Activated T-cell treated with anti-CD3 and anti-CD28 coated beads, Interleukin-2, amount 50 U/mL, for 48 hours (primary cell): ENCODE measurements at regions not wholly inside any gene's neighbourhood (a gene's known extent, or its start where the extent isn't known, plus 50 kb on each side); places are given as distances from the start of the nearest gene placed in this dataset.

Experiments
- DNase-seq, 2 experiments: peaks; one replicate each; pipeline ENCODE4 v3.0.0-alpha.2; 2020

DNA sequence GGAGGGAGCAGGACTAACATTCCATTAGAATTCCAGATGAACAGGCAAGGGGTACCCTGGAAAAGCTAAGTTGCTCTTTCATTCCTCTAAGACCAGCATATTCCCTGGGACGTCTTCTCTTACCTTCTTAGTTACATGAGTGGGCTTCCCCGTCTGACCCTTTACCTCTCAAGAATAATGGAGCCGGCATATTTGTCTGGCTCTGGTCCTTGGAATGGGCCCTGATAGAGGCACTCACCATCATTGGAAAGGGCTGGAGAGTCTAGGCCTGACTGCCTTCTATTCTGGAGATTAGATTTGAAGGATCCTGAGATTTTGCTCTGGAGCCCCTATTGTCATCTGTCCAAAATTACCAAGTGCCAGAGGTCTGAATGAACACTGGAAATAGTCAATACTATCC, 347.5 kb downstream of the MYCN start:
- no peak for DNase-seq

DNA sequence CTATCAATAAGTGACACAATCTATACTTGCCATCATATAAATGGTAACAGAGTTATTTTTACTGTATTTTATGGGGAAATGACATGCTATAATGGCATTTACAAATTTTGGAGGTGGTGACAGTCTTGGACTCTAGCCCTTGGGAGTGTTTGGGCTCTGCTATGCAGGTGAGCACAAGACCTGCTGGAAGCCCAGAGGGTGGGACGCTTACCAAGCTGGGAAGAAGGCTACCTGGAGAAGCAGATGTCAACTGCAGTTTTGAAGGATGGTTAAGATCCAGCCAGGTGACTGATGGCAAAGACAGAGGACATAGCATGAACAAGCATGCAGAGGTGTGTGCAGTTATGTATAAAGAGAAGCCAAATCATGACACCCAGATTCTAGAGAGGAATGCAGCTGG, 346.9 kb downstream of the MYCN start:
- no peak for DNase-seq

DNA sequence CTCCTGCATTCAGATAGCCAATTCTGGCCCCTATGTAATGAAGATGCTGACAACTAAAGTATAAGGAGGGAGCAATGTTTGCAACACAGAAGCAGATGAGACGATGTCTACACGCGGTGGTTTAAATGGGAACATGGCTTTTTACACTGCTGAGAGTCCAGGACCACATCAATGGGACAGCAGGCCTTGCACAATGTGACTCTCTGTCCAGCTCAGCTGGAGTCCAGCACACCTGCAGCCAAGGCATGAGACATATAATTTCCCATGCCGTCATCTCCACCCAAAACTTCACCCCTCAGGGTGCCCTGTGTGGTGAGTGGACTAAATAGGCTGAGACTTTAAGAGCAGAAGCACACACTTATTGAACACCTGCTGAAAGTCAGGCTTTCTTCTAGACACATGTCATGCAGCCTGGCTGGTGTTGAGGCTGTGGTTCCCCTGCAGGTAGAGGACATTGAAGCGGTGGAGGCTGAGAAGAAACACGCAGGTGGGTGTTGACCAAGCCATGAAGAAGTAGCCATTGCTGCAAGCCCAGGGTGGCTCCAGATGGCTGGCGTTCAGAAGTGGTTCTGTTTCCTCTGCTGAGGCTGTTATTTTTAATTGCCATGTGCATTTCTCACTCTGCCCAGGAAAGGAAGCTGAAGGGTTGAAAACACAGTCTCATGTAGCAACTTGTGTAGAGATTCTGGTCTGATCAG, 345.6 kb downstream of the MYCN start:
- no peak for DNase-seq

DNA sequence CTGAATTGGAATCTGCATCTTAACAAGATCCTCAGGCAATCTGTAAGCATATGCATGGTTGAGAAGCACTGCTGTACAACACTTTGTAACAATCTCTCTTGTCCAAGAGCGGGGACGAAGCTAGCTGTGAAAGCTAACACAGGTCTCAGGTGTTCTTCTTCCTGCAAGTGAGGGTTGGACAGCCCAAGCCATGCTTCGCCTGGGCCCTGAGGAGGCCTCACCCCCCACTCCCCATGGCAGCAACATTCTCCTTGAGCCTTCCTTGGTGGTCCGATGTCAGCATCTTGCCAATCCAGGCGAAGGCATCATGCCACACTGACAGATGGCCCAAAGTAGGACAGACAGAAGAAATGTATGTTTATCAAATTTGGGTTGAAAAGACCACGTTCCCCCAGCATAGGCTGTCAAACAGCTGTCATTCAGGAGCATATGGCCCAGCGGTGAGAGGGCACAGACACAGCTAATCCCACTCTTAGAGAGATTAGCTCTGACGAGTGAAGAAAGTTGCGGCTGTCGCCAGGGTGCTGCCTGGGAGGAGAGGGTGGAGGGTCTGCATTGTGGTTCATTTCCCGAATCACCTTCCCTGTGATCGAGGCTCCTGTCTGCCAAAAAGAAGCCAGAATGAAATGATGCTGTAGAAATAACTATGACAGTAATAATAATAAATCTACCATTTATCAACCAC, 344.7 kb downstream of the MYCN start:
- no peak for DNase-seq

DNA sequence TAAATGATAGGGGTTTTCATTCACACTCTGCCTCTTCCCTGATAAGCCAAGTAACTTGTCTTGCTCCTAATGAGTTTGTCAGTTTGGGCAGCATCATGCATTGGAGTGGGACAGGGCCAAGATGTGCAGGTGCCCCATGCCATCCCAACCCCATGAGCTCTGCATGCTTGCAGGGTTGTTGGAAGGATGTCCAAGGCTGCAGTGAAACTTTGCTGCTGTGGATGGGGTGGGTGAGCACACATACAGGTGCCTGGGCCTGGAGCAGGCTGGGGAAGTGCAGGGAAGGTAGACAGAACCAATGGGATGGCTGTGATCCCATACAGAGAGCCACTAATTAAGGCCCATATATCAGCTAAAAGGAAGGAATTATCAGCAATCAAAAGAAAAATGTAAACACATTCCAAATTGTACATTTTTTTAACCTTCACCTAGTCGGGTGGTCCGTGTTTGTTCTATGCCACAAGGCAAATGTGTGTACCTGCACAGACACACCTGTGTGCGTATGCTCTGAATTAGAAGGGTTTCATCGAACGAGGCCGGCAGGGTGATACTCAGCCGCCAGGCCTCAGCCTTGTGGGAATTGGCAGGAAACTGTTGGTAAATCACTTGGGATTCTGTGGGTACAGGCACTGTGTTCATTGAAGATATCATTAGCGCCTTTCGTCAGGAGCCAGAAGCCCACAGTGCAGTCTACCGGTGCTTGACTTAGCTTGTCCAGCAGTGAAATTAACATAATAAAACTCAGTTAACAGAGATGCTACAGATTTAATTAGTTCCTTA, 342.9 kb downstream of the MYCN start:
- DNase-seq: no peak

DNA sequence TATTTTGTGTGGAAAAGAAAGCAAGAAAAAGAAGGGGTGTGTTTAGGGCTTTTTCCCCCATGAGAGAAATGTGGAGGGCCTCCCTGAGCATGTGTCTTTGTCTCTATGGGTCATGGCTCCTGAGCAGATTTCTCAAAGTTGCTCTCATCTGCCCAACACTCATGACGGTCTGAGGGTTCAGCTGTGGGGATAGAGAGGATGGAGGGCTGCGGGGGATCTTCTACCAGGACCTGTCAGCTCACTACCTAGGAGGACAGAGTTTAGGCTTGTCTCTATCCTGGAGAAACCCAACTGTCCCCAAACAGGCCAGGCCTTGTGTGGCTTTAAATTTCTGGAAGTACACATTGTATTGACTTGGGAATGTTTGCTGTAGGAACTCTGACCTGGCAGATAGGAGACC, 342.2 kb downstream of the MYCN start:
- no peak for DNase-seq

DNA sequence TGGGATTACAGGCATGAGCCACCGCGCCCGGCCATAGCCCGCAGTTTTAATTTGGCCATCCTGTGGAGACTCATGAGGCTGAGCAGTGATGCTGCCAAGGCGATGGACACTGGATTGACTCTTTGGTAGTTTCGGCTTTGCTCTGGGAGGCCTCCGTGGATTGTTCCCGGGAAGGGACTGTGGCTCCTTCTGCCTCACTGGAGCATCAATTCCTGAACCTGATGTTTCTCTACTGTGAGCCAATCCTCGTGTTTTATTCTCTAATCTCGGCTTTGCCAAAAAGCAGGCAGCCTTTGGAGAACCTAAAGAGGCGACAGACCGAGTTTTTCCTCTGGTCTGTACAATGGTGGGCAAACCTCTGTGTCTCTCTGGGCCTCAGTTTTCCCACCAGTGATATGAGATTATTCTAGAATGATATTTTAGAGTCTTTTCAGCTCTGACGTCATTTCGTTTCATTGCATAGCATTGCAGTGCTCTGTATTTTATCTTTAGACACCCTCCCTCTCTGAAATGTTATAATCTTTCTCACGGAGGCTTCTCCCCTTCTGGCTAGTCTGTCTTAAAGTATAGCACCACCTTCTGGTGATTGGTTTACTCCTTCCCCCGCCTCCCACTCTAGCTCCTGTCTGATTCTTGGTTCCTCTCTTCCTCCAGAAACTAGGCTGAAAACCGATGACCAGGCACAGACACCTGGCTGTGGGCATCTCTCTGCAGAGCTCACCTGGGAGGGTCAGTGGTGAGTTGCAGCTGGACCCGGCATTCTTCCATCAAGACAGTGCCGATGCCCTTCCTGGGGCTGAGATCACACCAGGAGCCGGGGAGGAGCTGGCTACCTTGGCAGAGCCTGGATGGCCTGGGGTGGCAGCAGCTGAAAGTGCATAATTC, 341.3 kb downstream of the MYCN start:
- DNase-seq: no peak

DNA sequence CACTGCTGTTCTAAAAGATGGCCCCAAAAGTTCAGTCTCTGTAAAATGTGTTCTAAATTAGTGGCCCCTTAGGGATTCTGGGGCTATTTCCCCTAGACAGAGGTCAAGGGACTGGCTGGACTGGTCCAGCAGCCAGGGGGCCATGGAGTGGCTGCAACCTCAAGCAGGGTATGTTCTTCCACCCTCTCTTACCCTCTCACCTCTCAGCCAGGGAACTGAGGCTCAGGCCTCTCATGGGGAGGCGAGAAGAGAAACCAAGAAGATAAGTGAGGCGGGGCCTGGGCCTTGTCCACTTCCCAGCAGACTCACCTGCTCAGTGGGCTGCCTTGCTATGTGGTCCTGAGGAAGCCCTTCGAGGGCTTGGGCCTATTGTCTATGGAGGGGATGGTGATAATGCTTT, 339.7 kb downstream of the MYCN start:
- no peak for DNase-seq

DNA sequence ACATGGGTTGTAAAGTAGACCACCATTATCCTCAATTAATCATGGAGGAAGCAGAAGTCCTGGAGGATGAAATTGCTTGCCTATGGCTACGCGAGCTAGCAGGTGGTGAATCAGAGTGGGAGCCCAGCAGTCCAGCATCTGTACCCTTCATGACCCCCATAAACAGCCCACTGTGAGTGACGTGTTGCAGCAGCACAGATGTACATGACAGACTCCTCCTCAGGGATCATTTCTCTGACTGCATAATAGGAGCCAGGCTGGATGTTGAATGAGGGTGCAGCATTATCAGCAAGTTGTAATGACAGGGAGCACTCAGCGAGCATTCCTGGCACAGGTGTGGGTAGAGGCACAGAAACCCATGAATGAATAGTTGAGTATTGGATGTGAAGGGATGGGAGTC, 339.3 kb downstream of the MYCN start:
- no peak for DNase-seq

DNA sequence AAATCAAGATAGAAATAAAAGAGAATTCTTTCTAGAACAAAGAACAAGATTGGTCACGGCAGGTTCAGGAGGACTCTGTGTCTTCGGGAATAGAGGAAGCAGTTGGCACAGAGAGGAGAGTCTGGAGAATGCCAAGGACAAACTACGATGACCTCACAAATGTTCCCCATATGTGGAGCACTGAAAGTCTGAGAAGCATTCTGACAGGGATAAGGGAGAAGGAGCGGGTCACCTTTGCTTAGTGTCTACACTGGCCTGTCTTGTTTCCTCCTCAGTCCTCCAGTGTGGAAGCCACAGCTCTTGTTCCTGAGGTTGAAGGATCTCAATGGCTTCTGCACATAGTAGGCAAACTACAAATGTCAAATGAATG, 338.8 kb downstream of the MYCN start:
- no peak for DNase-seq

DNA sequence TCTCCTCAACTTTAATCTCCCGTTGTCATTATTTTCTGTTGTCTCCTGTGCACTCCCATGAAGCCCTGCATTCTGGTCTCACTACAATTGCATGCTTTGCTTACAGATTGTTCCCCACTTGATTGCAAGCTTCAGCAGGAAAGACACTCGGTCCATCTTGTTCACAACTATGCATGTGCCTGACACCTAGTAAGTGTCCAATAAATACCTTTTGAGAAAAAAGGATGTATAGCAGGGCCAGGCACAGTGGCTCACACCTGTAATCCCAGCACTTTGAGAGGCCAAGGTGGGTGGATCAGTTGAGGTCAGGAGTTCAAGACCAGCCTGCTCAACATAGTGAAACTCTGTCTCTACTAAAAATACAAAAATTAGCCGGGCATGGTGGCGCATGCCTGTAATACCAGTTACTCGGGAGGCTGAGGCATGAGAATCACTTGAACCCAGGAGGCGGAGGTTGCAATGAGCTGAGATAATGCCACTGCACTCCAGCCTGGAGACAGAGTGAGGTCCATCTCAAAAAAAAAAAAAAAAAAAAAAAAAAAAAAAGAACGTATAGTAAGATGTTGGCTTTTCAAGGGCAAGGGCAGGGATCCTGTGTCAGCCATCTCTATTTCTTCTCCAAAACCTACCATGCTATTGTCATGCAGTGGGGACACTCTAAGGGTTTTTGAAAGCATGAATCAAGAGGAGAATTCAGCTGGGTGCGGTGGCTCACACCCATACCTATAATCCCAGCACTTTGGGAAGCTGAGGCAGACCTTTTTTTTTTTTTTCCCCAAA, 338.3 kb downstream of the MYCN start:
- DNase-seq: no peak

DNA sequence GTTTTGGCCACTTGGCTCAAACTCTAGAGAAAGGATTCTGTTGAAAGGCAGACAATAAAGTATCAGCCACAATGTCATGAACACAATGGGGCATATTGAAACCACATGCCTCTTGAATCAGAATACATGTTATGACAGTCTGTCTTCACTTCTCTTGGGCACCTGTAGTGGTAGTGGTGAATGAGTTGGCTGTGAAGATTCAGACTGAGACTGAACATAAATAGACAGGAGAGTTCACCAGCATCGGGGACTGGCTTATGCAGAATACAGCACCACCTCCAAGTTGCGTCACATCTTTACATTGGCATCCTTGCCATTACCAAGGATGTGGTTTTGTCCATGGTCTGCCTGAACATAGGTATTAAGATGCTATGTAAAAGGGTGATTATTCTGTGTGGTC, 336.8 kb downstream of the MYCN start:
- no peak for DNase-seq

DNA sequence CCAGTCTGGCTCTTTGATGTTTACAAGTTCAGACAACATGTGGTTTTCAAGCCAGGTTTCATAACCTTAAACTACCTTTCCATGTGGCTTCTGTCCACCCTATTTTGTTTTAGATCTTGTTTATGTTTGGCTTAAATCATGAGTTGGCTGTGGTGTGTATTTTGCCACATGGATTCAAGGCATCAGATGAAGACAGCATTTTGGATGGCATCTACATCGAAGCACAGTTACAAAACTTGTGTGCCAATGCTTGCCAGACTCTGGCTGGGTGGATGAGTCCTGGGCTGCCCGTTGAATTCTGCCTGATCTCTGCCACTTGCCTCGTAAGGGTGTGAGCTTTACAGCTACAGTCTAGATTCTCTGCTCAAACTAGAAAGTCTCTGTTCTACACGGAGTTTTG, 335.3 kb downstream of the MYCN start:
- no peak for DNase-seq

DNA sequence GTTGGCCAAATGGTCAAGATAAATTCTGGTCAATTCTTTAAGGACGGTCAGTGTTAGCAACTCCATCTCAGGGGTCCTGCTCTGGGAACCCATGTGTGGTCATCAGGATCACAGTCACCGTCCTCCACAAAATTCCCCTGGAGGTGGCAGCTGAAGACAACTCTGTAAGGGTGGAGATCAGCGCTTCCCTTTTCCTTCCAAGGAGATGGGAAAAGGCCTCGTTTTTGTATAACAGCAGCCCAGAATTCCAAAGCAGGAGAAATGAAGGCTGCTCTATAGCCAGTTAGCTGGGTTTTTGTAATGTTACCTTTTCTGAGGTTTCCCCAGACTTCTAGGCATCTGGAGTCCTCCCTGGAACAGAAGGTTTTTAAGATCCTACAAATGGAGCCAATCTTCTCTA, 334.8 kb downstream of the MYCN start:
- no peak for DNase-seq

DNA sequence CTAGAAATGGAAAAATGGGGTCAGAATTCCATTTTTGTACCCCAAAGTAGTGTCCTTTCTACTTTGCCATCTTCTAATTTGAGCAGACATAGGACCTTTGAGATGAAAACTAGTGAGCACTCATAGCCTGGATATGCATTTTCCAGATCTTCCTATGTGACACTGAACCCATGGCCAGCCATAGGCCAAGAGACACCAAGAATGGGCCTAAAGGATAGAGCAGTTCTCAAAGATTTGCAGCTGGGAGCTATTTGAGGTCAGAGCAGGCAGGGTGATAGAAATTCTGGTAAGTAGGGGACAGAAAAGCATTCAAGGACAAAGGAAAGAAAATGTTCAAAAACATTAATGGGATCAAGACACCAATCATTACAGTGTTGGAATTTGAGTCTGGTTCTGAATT, 332.8 kb downstream of the MYCN start:
- no peak for DNase-seq

DNA sequence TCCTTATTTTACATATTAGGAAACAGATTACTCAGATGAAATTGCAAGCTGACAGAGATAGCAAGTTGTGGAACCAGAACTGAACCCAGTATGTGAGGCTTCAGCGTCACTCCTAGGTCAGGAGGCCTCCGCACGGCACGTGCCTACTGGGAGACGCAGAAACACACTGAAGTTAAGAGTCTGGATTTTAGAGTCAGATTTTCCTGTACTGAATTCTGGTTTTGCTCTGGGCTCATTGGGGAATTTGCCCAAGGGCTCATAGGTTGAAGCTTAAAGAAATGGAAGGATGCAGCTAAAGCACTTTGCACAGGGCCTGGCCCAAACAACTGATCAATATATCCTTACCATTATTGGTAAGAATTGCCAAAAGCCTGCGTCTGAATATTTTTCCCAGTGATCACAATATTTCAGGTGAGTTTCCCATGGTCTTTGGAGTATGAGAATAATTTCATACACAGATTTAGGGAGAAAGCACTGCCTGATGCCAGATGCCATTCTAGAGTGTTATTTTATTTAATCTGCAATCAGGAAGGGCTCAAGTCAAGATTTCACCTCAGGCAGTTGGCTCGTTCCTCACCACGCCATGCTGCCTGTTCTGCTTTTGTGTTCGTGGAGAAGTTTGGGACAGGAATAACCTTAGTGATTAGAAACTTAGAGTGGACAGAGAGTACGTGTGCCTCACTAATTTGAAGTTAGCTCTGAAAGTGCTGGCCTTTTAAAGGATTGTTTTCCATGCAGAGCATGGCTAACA, 331.9 kb downstream of the MYCN start:
- no peak for DNase-seq

DNA sequence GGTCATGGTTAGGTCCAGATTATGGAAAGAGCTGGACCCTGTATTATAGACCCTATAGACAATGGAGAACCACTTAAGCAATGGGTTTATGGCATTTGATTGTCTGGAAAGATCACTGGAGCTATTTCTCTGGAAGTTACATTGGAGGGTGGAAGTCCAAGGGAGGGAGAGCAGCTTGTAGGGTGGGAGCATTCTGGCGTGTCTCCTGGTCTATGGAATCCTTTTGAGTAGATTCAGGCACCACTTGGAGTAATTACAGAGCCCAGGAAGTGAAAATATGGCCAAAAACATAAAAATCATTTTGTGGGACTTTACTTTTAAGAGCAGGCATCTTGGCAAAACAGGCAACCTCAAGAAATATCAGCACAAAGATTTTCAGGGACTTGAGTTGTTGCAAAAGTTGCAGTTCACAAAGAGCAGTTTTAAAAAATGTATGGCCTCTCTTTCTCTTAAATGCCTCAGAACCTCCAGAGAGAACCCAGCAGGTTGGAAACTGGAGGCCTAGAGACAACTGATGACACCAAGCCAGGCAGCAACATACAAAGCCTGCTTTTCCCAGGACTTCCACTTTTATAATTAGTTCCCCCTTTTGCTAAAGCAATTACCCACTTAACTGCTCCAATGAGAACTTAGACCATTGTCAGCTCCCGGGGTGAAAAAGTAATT, 331.0 kb downstream of the MYCN start:
- no peak for DNase-seq

DNA sequence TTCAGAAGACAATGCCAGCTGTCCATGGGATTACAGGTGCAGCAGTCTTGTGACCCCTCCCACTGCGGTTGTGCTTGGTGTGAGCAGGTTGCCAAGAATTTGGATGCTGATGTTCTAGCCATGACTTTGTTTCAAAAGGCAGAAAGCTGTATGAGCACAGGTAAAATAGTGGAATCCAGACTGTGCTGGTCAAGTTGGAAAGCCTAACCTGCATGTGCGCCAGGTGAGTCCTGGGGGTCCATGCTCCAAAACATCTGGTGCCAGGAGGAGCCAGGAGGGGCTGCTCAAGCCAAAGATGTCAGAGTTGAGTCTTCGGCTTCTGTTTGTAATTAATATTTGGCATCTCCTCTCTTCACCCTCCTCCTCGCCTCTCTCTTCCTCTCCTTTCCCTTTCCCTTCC, 330.1 kb downstream of the MYCN start:
- DNase-seq: no peak

DNA sequence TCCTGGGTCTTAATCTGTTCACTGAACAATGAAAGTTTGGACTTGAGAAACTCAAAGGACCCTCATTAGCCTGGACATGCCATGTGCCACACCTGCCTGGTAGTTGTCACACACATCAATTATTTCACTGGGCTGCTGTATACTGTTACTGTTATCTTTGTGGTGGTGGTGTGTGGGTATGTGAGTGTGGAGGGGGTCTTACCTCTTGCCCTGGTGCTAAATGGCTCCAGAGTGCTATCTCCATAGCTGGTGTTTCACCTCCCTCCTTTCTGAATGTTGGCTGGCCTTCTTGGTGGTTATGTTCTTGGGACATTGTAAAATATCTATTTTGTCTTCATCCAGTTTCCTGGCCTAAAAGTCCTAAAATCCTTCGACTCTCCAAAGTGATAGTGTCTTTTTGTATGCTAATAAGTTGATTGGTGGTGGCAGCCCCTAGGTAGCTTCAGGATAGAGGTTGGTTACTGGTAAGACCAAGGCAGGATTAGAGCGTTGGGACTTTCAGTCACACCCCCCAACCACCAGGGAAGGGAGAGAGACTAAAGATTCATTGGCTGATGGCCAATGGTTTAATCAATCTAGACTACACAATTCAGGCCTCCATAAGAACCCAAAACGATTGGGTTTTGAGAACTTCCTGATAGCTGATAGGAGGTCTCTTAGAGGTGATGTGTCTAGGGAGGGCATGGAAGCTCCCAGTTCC, 328.1 kb downstream of the MYCN start:
- no peak for DNase-seq

DNA sequence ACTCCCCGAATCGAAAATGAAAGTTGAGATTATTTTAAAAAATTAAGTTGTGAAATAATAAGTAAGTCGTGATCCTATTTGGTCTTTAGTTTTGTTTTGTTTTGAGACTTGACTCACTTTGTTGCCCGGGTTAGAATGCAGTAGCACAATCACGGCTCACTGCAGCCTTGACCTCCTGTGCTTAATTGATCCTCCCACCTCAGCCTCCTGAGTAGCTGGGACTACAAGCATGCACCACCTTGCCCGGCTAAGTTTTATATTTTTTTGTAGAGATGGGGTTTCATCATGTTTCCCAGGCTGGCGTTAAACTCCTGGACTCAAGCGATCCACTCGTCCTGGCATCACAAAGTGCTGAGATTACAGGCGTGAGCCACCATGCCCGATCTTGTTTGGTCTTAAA, 326.2 kb downstream of the MYCN start:
- no peak for DNase-seq
